SK-N-SH (cell line): ENCODE measurements at regions not wholly inside any gene's neighbourhood (a gene's known extent, or its start where the extent isn't known, plus 50 kb on each side); places are given as distances from the start of the nearest gene placed in this dataset.

ENCODE experiments used
- CTCF ChIA-PET: fragments of 300-600, 350-600 bp; formaldehyde crosslinking; extraction: SDS; loops from one replicate; lab custom pipeline; 2021; lab: Yijun Ruan, JAX
- POLR2A ChIA-PET: fragments of 350-600 bp; sonication (Branson Sonifier 250); formaldehyde crosslinking; extraction: SDS; loops from one replicate; lab custom pipeline; 2020; ENCODE audit warnings: antibody characterized with exemption, inconsistent platforms; lab: Yijun Ruan, JAX
- DNase-seq: peaks from one replicate; pipeline ENCODE4 v3.0.0; 2012
- H2AFZ ChIP-seq: fragments of 200-600 bp; sonication (generic); 2 replicates; pipeline ENCODE4 v1.8.1; 2016; ENCODE audit warnings: antibody characterized with exemption, mild to moderate bottlenecking, low read depth
- H3F3A ChIP-seq: fragments of 200-600 bp; sonication (generic); replicated peaks from 2 replicates; pipeline ENCODE3; 2016; ENCODE audit warnings: antibody characterized with exemption, mild to moderate bottlenecking; ENCODE audit not compliant: insufficient read depth
- H3K27ac ChIP-seq, 2 experiments: fragments of 200-500 bp in 1 of 2; fragments of 200-600 bp in 1 of 2; sonication (Bioruptor generic) in 1 of 2; sonication (generic), shearing (Covaris generic) in 1 of 2; 2 replicates each; pipeline versions ENCODE4 v1.5.1 to v1.6.1; 2014 to 2016; ENCODE audit warnings: low read depth in 2 of 2, inconsistent platforms in 1 of 2, low read length in 1 of 2, mild to moderate bottlenecking in 1 of 2, mixed read lengths in 1 of 2
- H3K27me3 ChIP-seq: fragments of 200-600 bp; sonication (generic), shearing (Covaris generic); 2 replicates; pipeline ENCODE4 v1.6.1; 2016; ENCODE audit warnings: mixed run types; ENCODE audit not compliant: insufficient read depth
- H3K36me3 ChIP-seq, 2 experiments: fragments of 200-500 bp in 1 of 2; fragments of 200-600 bp in 1 of 2; sonication (Bioruptor generic) in 1 of 2; sonication (generic) in 1 of 2; replicated peaks in 1 of 2; 2 replicates each; pipeline versions ENCODE3 to v1.5.1; 2014 to 2016; ENCODE audit warnings: low read length in 1 of 2, mild to moderate bottlenecking in 1 of 2; ENCODE audit not compliant: insufficient read depth in 2 of 2, control insufficient read depth in 1 of 2
- H3K4me1 ChIP-seq, 2 experiments: fragments of 200-500 bp in 1 of 2; fragments of 200-600 bp in 1 of 2; sonication (Bioruptor generic) in 1 of 2; sonication (generic), shearing (Covaris generic) in 1 of 2; 2 replicates each; pipeline versions ENCODE4 v1.5.1 to v1.6.1; 2014 to 2016; ENCODE audit warnings: low read depth in 1 of 2, low read length in 1 of 2, mixed run types in 1 of 2; ENCODE audit not compliant: insufficient read depth in 2 of 2, control insufficient read depth in 1 of 2
- H3K4me2 ChIP-seq: fragments of 200-600 bp; sonication (generic), shearing (Covaris generic); 2 replicates; pipeline ENCODE4 v1.6.1; 2017; ENCODE audit warnings: mixed run types
- H3K4me3 ChIP-seq, 2 experiments: fragments of 200-500 bp in 1 of 2; fragments of 200-600 bp in 1 of 2; sonication (Bioruptor generic) in 1 of 2; sonication (generic), shearing (Covaris generic) in 1 of 2; 2 replicates each; pipeline versions ENCODE4 v1.5.1 to v1.8.1; 2014 to 2016; ENCODE audit warnings: low read depth in 2 of 2, inconsistent platforms in 1 of 2, low read length in 1 of 2, mild to moderate bottlenecking in 1 of 2, mixed read lengths in 1 of 2, moderate library complexity in 1 of 2
- H3K79me2 ChIP-seq: fragments of 200-600 bp; sonication (generic); 2 replicates; pipeline ENCODE4 v1.8.1; 2017; ENCODE audit warnings: mild to moderate bottlenecking; ENCODE audit not compliant: insufficient read depth
- H3K9ac ChIP-seq: fragments of 200-600 bp; sonication (generic); 2 replicates; pipeline ENCODE4 v1.6.1; 2017; ENCODE audit warnings: mixed run types
- H3K9me2 ChIP-seq: fragments of 200-600 bp; sonication (generic); 2 replicates; pipeline ENCODE4 v1.6.1; 2017; ENCODE audit warnings: mixed run types
- H3K9me3 ChIP-seq: fragments of 200-600 bp; sonication (generic); 2 replicates; pipeline ENCODE4 v1.6.1; 2017; ENCODE audit warnings: mixed run types, mild to moderate bottlenecking, moderate library complexity
- H4K20me1 ChIP-seq: fragments of 200-600 bp; sonication (generic); 2 replicates; pipeline ENCODE4 v1.6.1; 2017; ENCODE audit warnings: mild to moderate bottlenecking, mixed run types; ENCODE audit not compliant: insufficient read depth
- CTCF ChIP-seq: fragments of 200-600 bp; sonication (generic); IDR thresholded peaks from 2 replicates; pipeline ENCODE4 v1.6.1; 2017; ENCODE audit warnings: antibody characterized with exemption, mild to moderate bottlenecking, moderate library complexity
- ELF1 ChIP-seq: IDR thresholded peaks from 2 replicates; pipeline ENCODE4 v1.4.0; 2012
- EZH2phosphoT487 ChIP-seq: fragments of 200-600 bp; sonication (generic); IDR thresholded peaks from 2 replicates; pipeline ENCODE4 v1.6.1; 2017; ENCODE audit warnings: low read depth, mixed run types, mild to moderate bottlenecking, antibody characterized with exemption, moderate library complexity, borderline replicate concordance
- FOSL2 ChIP-seq: IDR thresholded peaks from 2 replicates; pipeline ENCODE4 v1.4.0; 2012; ENCODE audit warnings: low read depth, mild to moderate bottlenecking, moderate library complexity, borderline replicate concordance
- GABPA ChIP-seq: IDR thresholded peaks from 2 replicates; pipeline ENCODE4 v1.4.0; 2012; ENCODE audit warnings: low read depth, mild to moderate bottlenecking
- JUND ChIP-seq: IDR thresholded peaks from 2 replicates; pipeline ENCODE4 v1.4.0; 2012
- MXI1 ChIP-seq: IDR thresholded peaks from 2 replicates; pipeline ENCODE4 v1.6.1; 2012; ENCODE audit warnings: mild to moderate bottlenecking, low read depth, low read length, improper control_type of control experiment
- POLR2AphosphoS5 ChIP-seq: IDR thresholded peaks from 2 replicates; pipeline ENCODE4 v1.6.1; 2012; ENCODE audit warnings: low read depth, low read length
- RAD21 ChIP-seq: IDR thresholded peaks from 2 replicates; pipeline ENCODE4 v1.6.1; 2012; ENCODE audit warnings: mild to moderate bottlenecking, low read length
- RFX5 ChIP-seq: IDR thresholded peaks from 2 replicates; pipeline ENCODE4 v1.6.1; 2012; ENCODE audit warnings: mild to moderate bottlenecking, improper control_type of control experiment, low read length
- RXRA ChIP-seq: IDR thresholded peaks from 2 replicates; pipeline ENCODE4 v1.4.0; 2012; ENCODE audit warnings: low read depth, mild to moderate bottlenecking, borderline replicate concordance
- SIN3A ChIP-seq: IDR thresholded peaks from 2 replicates; pipeline ENCODE4 v1.6.1; 2012; ENCODE audit warnings: low read depth, mild to moderate bottlenecking, low read length, moderate library complexity, borderline replicate concordance
- TAF1 ChIP-seq: IDR thresholded peaks from 2 replicates; pipeline ENCODE4 v1.6.1; 2012; ENCODE audit warnings: low read depth, mild to moderate bottlenecking, low read length, moderate library complexity, borderline replicate concordance
- TEAD4 ChIP-seq: IDR thresholded peaks from 2 replicates; pipeline ENCODE4 v1.4.0; 2012; ENCODE audit warnings: mild to moderate bottlenecking, borderline replicate concordance; ENCODE audit not compliant: insufficient read depth
- USF1 ChIP-seq: IDR thresholded peaks from 2 replicates; pipeline ENCODE4 v1.4.0; 2012; ENCODE audit warnings: low read depth, borderline replicate concordance
- YY1 ChIP-seq: IDR thresholded peaks from 2 replicates; pipeline ENCODE4 v1.4.0; 2012; ENCODE audit warnings: low read depth, mild to moderate bottlenecking
- ZBTB33 ChIP-seq: IDR thresholded peaks from 2 replicates; pipeline ENCODE4 v1.4.0; 2012; ENCODE audit warnings: low read depth, borderline replicate concordance
- WGBS: methylation state at CpG from one replicate; pipeline ENCODE4 v1.1.6; 2017; ENCODE audit warnings: low lambda C conversion rate; 5-methylcytosine and 5-hydroxymethylcytosine counted together

GRCh38 chr6:22970004-22970403 is 400.6 kb downstream of the HDGFL1 start:
- CTCF ChIA-PET = no interaction called here

More at GRCh38 chr6:22970004-22970403, 400.6 kb downstream of the HDGFL1 start:
- Histone ChIP-seq H2AFZ (no peak overlapping the region), H4K20me1 (no peaks in the 10 kb centered on the region), H3K4me2 (no peak overlapping the region), H3K9me3 (no peaks in the 10 kb centered on the region), H3F3A (no peaks in the 10 kb centered on the region), H3K27me3 (no peaks in the 10 kb centered on the region), H3K9ac (no peak overlapping the region), H3K4me3 (no peak overlapping the region), H3K79me2 (no peaks in the 10 kb centered on the region), H3K27ac (no peak overlapping the region), H3K4me1 (peaks cover 0 to 5% of the 10 kb centered on the region in 2 experiments; a peak in 1 of 4 replicates), H3K36me3 (no peaks in the 10 kb centered on the region), H3K9me2 (no peaks in the 10 kb centered on the region)
- TF ChIP-seq EZH2phosphoT487 (no peak), RFX5 (no peak), RAD21 (no peak), GABPA (no peak), TAF1 (no peak), TEAD4 (no peak), JUND (no peak), YY1 (no peak), FOSL2 (no peak), SIN3A (no peak), USF1 (no peak), ELF1 (no peak), MXI1 (no peak), ZBTB33 (no peak), CTCF (no peak), RXRA (no peak), POLR2AphosphoS5 (no peak)
- 75% methylated on average over 1 of the region's 1 CpG for WGBS
- no peak for DNase-seq
- POLR2A ChIA-PET = no interaction called here
